GM19238 (cell line): ENCODE measurements at regions not wholly inside any gene's neighbourhood (a gene's known extent, or its start where the extent isn't known, plus 50 kb on each side); places are given as distances from the start of the nearest gene placed in this dataset.
"Not testable (repeated sequence)": the region's sequence is repeated elsewhere in the genome, so short reads cannot be mapped to it uniquely, and the experiment has no call there.

Experiments used
- DNase-seq: peaks from one replicate; pipeline ENCODE4 v3.0.0; 2011; ENCODE audit warnings: low spot score; ENCODE audit not compliant: insufficient read length

DNA sequence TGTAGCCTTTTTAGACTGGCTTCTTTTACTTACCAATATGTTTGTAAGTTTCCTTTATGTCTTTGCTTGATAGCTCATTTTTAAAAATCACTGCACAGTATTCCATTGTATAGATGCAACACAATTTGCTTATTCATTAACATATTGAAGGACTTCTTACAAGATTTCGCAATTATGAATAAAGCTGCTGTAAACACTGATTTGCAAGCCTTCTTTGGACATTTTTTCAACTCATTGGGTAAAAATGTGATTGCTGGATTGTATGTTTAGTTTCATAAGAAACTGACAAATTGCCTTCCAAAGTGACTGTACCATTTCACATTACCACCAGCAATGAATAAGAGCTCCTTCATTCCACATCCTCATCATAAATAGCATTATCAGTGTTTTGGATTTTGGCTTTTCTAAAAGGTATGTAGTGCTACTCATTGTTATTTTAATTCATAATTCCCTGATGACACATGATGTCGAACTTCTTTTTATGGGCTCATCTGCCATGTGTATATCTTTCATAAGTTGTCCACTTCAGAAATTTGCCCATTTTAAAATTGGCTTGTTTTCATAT, 80.7 kb downstream of the TFAP2B start:
- DNase-seq, result no peak

GRCh38 chr6:50902260-50902659, 83.6 kb downstream of the TFAP2B start:
- no peak for DNase-seq

GRCh38 chr6:50905297-50905696, 86.6 kb downstream of the TFAP2B start:
- DNase-seq, result no peak

DNA sequence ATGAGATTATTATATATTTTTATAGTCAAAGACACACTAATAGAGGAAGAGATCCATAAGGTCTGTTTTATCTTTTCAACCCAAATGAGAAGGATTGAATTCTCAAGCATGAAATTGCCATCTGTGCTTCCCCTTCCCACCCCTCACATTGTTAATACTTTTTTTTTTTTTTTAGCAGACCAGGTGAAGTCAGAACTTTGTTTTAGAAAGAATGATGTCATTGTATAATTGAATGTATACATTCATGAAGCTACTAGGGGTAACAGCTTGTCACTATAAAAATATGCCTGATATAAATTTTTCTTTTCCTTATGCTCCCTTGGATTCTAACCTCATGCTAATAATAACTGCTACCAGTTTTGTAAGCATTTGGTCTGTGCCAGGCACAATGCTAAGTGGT, 88.9 kb downstream of the TFAP2B start:
- no peak for DNase-seq

DNA sequence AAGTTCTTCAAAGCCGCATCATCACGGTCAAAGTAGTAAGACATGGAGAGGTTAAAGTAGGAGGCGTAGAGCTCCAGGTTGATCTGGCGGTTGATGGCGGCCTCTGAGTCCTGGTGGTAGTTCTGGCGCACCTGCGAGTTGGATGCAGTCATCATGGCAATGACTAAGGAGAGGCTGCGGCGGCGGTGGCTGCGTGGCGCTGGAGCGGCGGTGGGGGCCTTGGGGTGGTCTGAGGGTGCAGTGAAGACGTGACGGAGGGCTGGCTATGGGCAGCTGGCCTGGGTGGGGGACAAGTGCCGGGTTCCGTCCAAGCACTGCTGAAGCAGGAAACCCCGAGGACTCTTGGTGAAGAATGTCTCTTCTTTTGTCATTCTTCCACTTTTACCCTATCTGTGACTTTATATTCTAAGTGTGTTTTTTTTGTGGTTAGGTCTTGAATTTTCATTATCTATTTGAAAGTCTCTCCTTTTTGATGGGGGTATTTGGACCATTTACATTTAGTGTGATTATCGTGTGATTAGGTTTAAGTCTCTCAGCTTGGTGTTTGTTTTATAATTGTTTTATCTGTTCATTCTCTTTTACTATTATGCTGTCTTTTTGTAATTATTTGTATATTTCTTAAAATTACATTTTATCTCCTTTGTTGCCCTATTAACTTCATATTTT, 94.6 kb downstream of the TFAP2B start:
- DNase-seq, result no peak

DNA sequence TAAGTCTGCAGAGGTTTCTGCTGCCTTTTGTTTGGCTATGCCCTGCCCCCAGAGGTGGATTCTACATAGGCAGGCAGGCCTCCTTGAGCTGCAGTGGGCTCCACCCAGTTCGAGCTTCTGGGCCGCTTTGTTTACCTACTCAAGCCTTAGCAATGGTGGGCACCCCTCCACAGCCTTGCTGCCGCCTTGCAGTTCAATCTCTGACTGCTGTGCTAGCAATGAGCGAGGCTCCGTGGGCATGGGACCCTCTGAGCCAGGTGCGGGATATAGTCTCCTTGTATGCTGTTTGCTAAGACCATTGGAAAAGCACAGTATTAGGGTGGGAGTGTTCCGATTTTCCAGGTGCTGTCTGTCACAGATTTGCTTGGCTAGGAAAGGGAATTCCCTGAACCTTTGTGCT, 102.7 kb downstream of the TFAP2B start:
- not testable (repeated sequence) for DNase-seq

DNA sequence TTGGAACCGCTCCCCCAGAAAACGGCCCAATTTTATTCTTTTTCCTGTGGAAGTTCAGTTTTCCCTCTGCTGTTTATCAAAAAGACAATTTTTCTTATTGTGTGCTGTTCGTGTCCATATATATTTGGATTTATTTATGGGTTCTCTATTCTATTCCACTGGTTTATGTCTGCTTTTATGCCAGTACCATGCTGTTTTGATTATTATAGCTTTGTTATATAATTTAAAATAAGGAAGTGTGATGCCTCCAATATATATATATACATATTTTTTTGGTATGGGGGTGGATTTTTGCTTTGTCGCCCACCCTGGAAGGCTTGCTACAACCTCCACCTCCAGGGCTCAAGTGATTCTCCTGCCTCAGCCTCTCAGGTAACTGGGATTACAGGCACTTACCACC, 103.3 kb downstream of the TFAP2B start:
- DNase-seq, result no peak

DNA sequence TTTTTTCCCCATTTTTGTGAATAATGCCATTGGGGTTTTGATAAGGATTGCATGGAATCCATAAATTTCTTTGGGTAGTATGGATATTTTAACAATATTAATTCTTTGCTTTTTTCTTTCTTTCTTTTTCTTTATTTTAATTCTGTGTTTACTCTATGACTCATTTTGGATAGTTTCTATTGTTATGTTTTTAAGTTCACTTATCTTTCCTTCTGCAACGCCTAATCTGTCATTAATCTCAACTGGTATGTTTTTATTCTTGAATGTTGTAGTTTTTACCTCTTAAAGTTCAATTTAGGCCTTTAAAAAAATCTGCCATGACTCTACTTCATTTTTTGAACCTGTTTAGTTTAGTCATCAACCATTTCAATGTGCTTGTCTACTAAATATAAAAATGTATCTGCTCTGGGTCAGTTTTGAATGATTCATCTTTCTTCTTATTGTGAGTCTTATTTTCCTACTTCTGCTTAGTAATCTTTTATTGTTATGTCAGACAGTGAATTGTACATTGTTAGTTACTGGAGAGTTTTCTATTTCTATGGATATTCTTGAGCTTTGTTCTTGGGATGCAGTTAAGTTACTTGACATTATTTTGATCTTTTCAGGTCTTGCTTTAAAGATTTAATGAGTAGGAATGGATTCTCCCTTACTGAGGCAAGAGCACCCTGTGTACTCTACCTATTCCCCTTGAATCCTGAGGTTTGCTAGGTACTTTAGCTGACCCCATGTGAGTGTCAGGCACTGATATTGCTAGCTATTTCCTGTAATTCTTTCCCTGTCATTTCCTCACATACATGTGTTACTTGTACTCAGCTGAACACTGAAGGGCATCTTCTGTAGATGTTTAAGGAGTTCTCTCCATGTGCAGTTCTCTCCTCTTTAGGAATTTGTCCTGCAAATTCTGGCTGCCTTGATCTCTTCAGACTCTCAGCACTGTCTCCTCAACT, 104.2 kb downstream of the TFAP2B start:
- no peak for DNase-seq

DNA sequence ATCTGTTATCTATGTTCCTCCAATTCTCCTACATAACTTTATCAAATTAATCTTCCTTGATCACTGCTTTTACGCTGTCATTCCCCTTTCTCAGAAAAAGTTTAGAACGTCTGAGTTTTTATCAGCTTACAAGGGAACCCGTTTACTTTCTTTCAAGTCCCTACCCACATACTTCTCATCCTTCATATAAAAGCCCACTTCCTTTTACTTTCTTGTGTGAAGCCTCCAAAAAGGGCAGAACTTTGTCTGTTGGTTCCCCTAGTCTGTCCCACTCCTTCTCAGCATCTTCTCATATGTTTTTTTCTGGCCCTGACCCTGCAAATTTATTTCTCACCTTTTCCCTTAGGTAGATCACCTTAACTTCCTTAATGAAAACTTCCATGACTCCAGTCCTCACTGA, 106.1 kb downstream of the TFAP2B start:
- DNase-seq, result no peak

DNA sequence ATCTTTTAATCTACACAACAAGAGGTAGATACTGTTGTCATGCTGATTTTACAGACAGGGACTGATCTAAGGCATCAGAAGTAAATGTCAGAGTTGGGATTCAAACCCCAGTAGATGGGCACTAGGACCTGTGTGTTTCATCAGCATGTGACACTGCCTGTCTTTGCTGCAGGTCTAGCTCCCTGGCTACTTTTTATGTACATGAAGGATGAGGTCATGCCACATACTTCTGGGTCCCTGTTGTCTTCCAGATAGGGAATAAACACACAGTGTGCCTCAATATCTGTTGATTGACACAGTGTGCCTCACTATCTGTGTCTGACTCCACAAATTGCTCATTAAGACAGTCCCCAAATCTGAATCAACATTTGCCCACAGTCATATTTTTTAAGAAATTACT, 106.9 kb downstream of the TFAP2B start:
- no peak for DNase-seq

DNA sequence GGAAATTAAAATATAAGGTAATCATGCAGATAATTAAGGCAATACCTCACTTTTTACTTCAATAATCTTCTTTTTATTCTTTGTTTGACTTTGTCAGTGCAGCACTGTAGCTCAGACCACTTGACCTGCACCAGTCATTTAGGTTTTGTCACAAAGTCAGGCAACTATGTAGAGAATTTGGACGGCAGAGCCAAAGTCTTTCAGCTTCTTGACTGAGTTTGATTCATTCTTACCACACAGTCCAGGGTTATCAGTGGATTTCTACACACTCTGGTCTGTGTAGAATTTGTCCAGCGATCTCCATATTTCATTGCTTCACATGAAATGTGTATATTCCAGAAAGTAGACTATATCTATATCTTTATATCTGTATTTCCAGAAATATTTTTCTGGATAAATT, 107.3 kb downstream of the TFAP2B start:
- no peak for DNase-seq

DNA sequence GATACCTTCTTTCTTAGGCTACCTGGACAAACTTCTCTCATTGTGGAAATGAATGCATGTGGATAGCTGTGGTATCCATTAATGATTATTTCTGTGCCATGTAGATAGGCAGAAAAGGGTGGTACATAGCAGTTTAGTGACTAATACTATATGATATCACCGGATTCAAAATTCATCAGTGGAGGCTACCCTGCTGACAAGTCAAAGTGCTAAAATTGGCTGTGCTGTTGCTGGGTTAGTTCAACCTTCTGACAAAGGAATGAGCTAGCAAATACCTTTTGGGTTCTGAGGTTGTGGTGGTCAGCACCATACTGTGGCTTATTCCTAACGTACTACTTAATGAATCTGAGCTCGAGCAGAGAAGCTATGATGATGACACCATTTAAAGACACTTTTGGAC, 109.1 kb downstream of the TFAP2B start:
- no peak for DNase-seq

DNA sequence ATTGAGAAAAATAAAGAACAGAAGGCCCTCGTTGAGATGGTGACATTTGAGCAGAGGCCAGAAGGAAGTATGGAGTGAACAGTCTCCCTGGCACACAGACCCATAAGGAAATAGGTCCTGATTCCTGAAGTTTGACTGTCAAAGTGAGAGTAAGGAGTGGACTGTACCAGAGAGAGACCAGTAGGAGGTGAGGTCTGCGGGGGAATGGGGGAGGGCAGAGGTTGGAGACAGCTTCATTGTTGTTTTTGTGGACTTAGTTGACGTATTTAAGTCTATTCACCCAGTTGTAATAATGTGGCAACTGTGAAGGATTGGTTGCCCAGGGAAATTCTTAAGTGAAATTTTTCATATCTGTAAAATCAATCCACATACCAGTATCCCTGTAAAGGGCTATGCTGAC, 110.7 kb downstream of the TFAP2B start:
- DNase-seq, result no peak

GRCh38 chr6:50935442-50935841, 116.8 kb downstream of the TFAP2B start:
- no peak for DNase-seq

DNA sequence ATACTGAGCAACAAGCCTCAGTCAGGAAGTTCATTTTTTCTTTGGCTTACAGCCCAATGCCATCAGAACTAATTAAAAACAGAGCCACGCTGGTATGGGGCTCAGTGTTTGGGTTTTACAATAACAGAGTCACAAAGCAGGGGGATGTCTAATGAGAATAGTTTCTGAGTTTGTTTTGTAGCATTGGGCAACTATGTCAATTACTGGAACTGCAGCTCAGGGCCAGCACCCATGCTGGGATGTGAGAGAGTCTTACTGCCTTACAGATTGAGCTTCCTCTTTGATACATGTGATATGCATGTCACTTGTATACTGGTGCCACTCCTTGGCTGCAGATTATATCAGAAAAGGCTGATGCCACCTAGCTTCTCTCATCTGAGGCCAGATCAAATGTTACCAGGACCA, 117.6 kb downstream of the TFAP2B start:
- DNase-seq, result no peak

- no peak for DNase-seq
Measured at GRCh38 chr6:50939931-50940330, 121.3 kb downstream of the TFAP2B start.

DNA sequence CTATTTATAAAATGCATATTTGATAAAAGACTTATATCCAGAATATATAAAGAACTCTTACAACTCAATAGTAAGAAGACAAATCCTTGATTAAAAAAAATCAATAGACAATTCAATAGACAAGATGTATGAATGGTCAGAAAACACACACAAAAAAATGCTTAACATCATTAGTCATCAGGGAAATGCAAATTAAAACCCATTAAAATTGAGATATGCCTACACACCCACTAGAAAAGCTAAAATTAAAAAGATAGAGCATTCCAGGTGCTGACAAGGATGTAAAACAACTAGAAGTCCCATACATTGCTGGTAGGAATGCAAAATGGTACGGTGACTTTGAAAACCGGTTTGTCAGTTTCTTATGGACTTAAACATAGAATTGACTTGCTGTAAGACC, 127.1 kb downstream of the TFAP2B start:
- DNase-seq, result no peak

GRCh38 chr6:50952092-50952907, 133.6 kb downstream of the TFAP2B start:
- DNase-seq, result no peak

DNA sequence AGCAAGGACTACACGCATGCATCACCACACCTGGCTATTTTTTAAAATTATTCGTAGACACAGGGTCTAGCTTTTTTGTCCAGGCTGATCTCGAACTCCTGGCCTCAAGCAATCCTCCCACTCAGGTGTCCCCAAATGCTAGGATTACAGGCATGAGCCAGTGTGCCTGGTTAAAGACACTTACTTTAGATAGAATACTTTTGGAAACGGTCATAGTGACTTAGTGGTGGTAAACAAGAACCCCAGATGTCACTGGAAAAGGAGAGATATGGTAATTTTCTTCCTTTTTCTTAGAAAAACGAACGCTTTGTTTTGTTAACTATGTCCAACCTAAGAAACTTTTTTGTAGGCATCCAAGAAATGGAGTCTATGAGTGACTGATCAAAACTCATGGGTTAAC, 137.3 kb downstream of the TFAP2B start:
- DNase-seq, result no peak

DNA sequence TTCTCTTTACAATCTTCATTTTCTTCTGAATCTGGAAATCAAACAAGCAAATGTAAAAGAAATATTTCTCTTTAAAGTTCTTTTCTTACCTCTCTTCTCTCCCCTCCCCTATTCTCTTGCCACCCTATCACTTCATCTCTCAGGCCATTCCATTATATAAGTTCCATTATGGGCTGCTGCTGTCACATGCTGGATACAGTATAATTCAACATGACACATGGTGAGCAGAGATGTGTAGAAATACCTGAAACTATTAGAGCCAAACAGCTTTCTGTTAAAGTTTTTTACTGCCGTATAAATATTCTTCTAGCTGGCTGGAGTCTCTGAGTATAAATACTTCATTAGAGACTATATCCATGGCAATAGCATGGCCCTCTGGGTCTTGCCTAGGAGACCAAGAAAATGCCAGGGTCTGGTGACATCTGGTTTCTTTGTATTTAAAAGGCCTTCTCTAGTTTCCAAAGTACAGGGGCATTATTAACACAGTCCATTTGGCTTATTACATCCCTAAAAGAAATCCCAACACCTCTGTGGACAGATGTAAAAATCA, 139.6 kb downstream of the TFAP2B start:
- no peak for DNase-seq

- DNase-seq, result no peak
Measured at GRCh38 chr6:50959081-50959641, 140.5 kb downstream of the TFAP2B start.
